ENCODE measurements at regions not wholly inside any gene's neighbourhood (a gene's known extent, or its start where the extent isn't known, plus 50 kb on each side); places are given as distances from the start of the nearest gene placed in this dataset.

DNA sequence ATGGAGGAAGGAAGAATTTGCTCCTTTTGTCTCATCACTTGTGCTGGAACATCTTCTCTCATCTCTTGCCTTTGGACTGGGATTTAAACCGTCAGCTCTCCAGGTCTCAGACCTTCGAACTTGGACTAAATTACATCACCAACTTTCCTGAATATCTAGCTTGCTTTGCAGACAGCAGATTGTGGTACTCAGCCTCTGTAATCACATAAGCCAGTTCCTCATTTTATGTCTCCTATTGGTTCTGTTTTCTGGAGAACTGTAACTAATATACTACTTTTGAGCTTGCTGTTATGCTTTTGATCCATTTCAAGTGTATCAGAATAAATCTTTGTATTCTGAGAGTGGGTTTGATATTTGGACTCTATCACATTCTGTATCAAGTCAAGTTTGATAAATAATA, 164.3 kb upstream of the VEPH1 start:
- H3K27ac ChIP-seq (ENCODE audit: low read depth, low read length), result no peak overlapping the region
- no peaks in the 10 kb centered on the region for H3K27me3 ChIP-seq (ENCODE audit: control insufficient read depth, insufficient read depth, low read length)
- H3K9me3 ChIP-seq (ENCODE audit: control insufficient read depth, insufficient read depth, low read length), result no peaks in the 10 kb centered on the region
- ChIA-PET POLR2A (no interaction called here), CTCF (no interaction called here)
- TF ChIP-seq, protein P1, sequence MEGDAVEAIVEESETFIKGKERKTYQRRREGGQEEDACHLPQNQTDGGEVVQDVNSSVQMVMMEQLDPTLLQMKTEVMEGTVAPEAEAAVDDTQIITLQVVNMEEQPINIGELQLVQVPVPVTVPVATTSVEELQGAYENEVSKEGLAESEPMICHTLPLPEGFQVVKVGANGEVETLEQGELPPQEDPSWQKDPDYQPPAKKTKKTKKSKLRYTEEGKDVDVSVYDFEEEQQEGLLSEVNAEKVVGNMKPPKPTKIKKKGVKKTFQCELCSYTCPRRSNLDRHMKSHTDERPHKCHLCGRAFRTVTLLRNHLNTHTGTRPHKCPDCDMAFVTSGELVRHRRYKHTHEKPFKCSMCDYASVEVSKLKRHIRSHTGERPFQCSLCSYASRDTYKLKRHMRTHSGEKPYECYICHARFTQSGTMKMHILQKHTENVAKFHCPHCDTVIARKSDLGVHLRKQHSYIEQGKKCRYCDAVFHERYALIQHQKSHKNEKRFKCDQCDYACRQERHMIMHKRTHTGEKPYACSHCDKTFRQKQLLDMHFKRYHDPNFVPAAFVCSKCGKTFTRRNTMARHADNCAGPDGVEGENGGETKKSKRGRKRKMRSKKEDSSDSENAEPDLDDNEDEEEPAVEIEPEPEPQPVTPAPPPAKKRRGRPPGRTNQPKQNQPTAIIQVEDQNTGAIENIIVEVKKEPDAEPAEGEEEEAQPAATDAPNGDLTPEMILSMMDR (IDR thresholded peaks at IDR 0.05; ENCODE audit: low read depth, low read length), result no peak
- DNase-seq (ENCODE audit: low read depth, low spot score), result no peak
- no peak overlapping the region for H3K4me3 ChIP-seq (ENCODE audit: low read depth, low read length)

DNA sequence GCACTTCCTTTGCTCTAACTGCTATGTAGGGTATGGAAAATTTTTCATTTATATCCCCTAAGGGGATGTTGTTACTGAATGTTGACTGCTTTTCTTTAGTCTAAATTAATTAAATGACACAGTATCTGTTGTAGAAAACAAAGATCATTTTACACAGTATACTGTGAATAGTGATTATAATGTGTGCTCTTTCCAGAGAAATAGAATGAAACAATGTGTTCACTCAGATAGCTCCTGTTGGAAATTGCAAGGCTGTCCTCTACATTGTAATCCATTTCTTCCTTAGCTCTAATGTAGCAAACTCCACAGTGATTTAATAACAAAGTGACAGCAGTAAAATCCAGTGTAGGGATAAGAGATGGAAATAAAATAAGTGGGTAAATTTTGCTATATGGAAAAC, 159.0 kb upstream of the VEPH1 start:
- no peak overlapping the region for H3K4me3 ChIP-seq (ENCODE audit: low read depth, low read length)
- H3K27me3 ChIP-seq (ENCODE audit: control insufficient read depth, insufficient read depth, low read length), result no peaks in the 10 kb centered on the region
- no peaks in the 10 kb centered on the region for H3K9me3 ChIP-seq (ENCODE audit: control insufficient read depth, insufficient read depth, low read length)
- TF ChIP-seq, protein P1 (IDR thresholded peaks at IDR 0.05; ENCODE audit: low read depth, low read length), result no peak
- ChIA-PET POLR2A (no interaction called here), CTCF (no interaction called here)
- DNase-seq (ENCODE audit: low read depth, low spot score), result no peak
- no peak overlapping the region for H3K27ac ChIP-seq (ENCODE audit: low read depth, low read length)

DNA sequence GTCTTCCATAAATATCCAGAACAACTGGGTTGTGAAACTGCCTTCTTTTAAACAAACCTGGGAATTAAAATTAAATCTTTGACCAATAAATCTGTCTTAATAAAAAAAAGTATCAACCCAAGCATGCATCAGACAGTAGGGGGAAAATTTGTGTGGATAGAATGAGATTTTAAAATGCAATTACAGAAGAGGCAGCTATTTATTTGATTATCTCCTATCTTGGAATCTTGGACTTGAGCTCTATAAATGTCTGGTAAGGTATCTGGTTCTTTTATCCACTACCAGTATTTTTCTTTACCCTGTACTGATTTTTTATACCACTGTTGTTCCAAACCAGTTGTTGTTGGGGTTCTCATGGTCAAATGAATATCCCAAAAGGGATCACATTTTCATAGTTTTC, 157.6 kb upstream of the VEPH1 start:
- Histone ChIP-seq H3K27ac (ENCODE audit: low read depth, low read length) (no peak overlapping the region), H3K9me3 (ENCODE audit: control insufficient read depth, insufficient read depth, low read length) (no peaks in the 10 kb centered on the region), H3K27me3 (ENCODE audit: control insufficient read depth, insufficient read depth, low read length) (no peaks in the 10 kb centered on the region), H3K4me3 (ENCODE audit: low read depth, low read length) (no peak overlapping the region)
- DNase-seq (ENCODE audit: low read depth, low spot score), result no peak
- CTCF ChIA-PET, result no interaction called here
- POLR2A ChIA-PET, result no interaction called here
- TF ChIP-seq, protein P1 (IDR thresholded peaks at IDR 0.05; ENCODE audit: low read depth, low read length), result no peak

DNA sequence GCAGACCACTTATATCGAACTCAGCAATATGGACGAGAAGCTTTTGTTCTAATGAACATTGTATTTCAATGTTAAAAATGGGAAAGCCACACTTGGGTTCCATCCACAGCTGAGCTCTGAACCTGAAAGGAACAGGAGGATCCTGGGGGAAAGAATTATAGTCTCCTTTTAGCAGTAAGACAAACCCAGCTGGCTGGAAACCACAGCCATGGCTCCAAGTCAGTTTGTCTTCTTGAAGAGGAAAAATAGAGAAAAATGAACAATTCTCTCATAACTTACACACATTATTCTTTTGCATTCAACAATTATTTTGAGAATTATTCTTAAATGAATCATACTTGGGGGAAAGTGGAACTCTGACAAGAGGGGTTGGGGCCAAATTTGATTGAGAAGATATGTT, 149.2 kb upstream of the VEPH1 start:
- Histone ChIP-seq H3K9me3 (ENCODE audit: control insufficient read depth, insufficient read depth, low read length) (no peaks in the 10 kb centered on the region), H3K27ac (ENCODE audit: low read depth, low read length) (no peak overlapping the region), H3K4me3 (ENCODE audit: low read depth, low read length) (no peak overlapping the region), H3K27me3 (ENCODE audit: control insufficient read depth, insufficient read depth, low read length) (no peaks in the 10 kb centered on the region)
- DNase-seq (ENCODE audit: low read depth, low spot score), result no peak
- CTCF ChIA-PET, result no interaction called here
- POLR2A ChIA-PET, result no interaction called here
- TF ChIP-seq, protein P1 (IDR thresholded peaks at IDR 0.05; ENCODE audit: low read depth, low read length), result no peak

DNA sequence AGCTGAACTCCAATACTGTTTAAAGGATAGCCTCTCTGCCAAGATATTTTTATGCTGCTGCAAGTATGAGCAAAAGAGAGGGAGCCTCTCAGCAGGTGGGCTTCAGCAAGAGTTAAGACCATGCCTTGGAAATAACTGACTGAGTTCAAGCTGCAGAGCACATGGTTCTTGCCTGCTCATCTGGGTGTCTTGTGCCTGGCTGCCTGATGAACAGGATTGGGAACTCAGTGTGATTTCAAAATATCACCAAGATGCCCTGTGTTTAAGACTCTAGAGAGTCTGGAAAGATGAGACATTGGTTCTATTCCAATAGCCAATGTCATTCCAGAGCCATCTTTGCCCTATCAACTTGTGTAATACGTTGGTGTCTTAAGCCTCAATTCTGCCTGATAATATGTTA, 147.5 kb upstream of the VEPH1 start:
- TF ChIP-seq, protein P1 (IDR thresholded peaks at IDR 0.05; ENCODE audit: low read depth, low read length), result no peak
- ChIA-PET POLR2A (no interaction called here), CTCF (no interaction called here)
- Histone ChIP-seq H3K27me3 (ENCODE audit: control insufficient read depth, insufficient read depth, low read length) (no peaks in the 10 kb centered on the region), H3K27ac (ENCODE audit: low read depth, low read length) (no peak overlapping the region), H3K4me3 (ENCODE audit: low read depth, low read length) (no peak overlapping the region), H3K9me3 (ENCODE audit: control insufficient read depth, insufficient read depth, low read length) (no peaks in the 10 kb centered on the region)
- no peak for DNase-seq (ENCODE audit: low read depth, low spot score)

Measured in AG04450 (cell line).